ENCODE measurements at regions not wholly inside any gene's neighbourhood (a gene's known extent, or its start where the extent isn't known, plus 50 kb on each side); places are given as distances from the start of the nearest gene placed in this dataset.
"Not testable (repeated sequence)": the region's sequence is repeated elsewhere in the genome, so short reads cannot be mapped to it uniquely, and the experiment has no call there.

- not testable (repeated sequence) for TF ChIP-seq EZH2 (IDR thresholded peaks at IDR 0.05; ENCODE audit: low read depth, unreplicated experiment); REST (IDR thresholded peaks at IDR 0.05; ENCODE audit: unreplicated experiment); EZH2phosphoT487 (IDR thresholded peaks at IDR 0.05; ENCODE audit: unreplicated experiment); POLR2AphosphoS5 (IDR thresholded peaks at IDR 0.05; ENCODE audit: low read depth); JUNB (IDR thresholded peaks at IDR 0.05; ENCODE audit: unreplicated experiment); CREB1 (CRISPR knock-in tag; IDR thresholded peaks at IDR 0.05; ENCODE audit: low read depth); ETS1 (IDR thresholded peaks at IDR 0.05); STAT1 (IDR thresholded peaks at IDR 0.05; ENCODE audit: unreplicated experiment); ZNF331 (CRISPR knock-in tag; IDR thresholded peaks at IDR 0.05; ENCODE audit: low read depth); ZNF114 (CRISPR knock-in tag; IDR thresholded peaks at IDR 0.05); ZNF462 (CRISPR knock-in tag; IDR thresholded peaks at IDR 0.05); NANOG (IDR thresholded peaks at IDR 0.05; ENCODE audit: borderline replicate concordance)
- TF ChIP-seq, protein P1, sequence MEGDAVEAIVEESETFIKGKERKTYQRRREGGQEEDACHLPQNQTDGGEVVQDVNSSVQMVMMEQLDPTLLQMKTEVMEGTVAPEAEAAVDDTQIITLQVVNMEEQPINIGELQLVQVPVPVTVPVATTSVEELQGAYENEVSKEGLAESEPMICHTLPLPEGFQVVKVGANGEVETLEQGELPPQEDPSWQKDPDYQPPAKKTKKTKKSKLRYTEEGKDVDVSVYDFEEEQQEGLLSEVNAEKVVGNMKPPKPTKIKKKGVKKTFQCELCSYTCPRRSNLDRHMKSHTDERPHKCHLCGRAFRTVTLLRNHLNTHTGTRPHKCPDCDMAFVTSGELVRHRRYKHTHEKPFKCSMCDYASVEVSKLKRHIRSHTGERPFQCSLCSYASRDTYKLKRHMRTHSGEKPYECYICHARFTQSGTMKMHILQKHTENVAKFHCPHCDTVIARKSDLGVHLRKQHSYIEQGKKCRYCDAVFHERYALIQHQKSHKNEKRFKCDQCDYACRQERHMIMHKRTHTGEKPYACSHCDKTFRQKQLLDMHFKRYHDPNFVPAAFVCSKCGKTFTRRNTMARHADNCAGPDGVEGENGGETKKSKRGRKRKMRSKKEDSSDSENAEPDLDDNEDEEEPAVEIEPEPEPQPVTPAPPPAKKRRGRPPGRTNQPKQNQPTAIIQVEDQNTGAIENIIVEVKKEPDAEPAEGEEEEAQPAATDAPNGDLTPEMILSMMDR (conservative IDR thresholded peaks at IDR 0.05; ENCODE audit: low read depth in 2 of 2): not testable (repeated sequence)
Measured at GRCh38 chr1:43090812-43091211, 81.3 kb downstream of the EBNA1BP2 start.
